HepG2 (cell line): ENCODE measurements at regions not wholly inside any gene's neighbourhood (a gene's known extent, or its start where the extent isn't known, plus 50 kb on each side); places are given as distances from the start of the nearest gene placed in this dataset.

Experiments used
- ATAC-seq: fragments of 200-7000 bp; cut with Tn5 transposase; 3 replicates; pipeline ENCODE4 v1.9.1; 2020; ENCODE audit warnings: mild to moderate bottlenecking, moderate library complexity
- BruUV-seq: library from RNA; stranded (reverse); fragments of 400-500 nt; replicated peaks from 2 replicates; lab custom pipeline; 2021; lab: Mats Ljungman, UMichigan
- CTCF ChIA-PET: fragments of 300-600 bp; formaldehyde crosslinking; extraction: SDS; loops from one replicate; lab custom pipeline; 2021; ENCODE audit warnings: low total read pairs, inconsistent platforms, low intra/inter-chr PET ratio; lab: Yijun Ruan, JAX
- POLR2A ChIA-PET: fragments of 350-600 bp; sonication (Branson Sonifier 250); formaldehyde crosslinking; loops from one replicate; lab custom pipeline; 2020; ENCODE audit warnings: antibody characterized with exemption, inconsistent platforms; lab: Yijun Ruan, JAX
- DNase-seq: peaks from one replicate; pipeline ENCODE4 v3.0.0-alpha.2; 2015; ENCODE audit warnings: low spot score
- FAIRE-seq: peaks from 3 replicates; lab custom pipeline; 2011; peaks lifted over from hg19 to GRCh38; lab: Jason Lieb, UNC
- H2AFZ ChIP-seq: one replicate; pipeline ENCODE4 v1.6.1; 2011; ENCODE audit warnings: low read length, inconsistent platforms
- H3K27ac ChIP-seq: fragments of 300-600 bp; 3 replicates; pipeline ENCODE4 v1.8.0; 2011; ENCODE audit warnings: mixed run types, mild to moderate bottlenecking, mixed read lengths, low read length, inconsistent platforms; ENCODE audit not compliant: insufficient read depth; ENCODE audit errors: extremely low read length
- H3K27me3 ChIP-seq, 2 experiments: fragments of 200-600 bp in 1 of 2; 2 replicates in 1 of 2; 3 replicates in 1 of 2; pipeline versions ENCODE4 v1.6.0 to v1.8.0; 2011; ENCODE audit warnings: low read length in 2 of 2, mild to moderate bottlenecking in 2 of 2, moderate library complexity in 2 of 2, inconsistent platforms in 1 of 2; ENCODE audit not compliant: insufficient read depth in 2 of 2, control insufficient read depth in 1 of 2
- H3K36me3 ChIP-seq, 2 experiments: fragments of 200-600 bp in 1 of 2; replicated peaks in 1 of 2; 2 replicates in 1 of 2; 3 replicates in 1 of 2; pipeline versions ENCODE4 v1.5.1 to v1.8.0; 2011; ENCODE audit warnings: low read length in 2 of 2, inconsistent platforms in 1 of 2; ENCODE audit not compliant: insufficient read depth in 2 of 2, control insufficient read depth in 1 of 2
- H3K4me1 ChIP-seq: 2 replicates; pipeline ENCODE4 v1.5.1; 2012; ENCODE audit warnings: low read length, inconsistent platforms; ENCODE audit not compliant: insufficient read depth
- H3K4me2 ChIP-seq: 2 replicates; pipeline ENCODE4 v1.6.0; 2011; ENCODE audit warnings: low read depth, low read length, inconsistent platforms
- H3K4me3 ChIP-seq, 3 experiments: fragments of 200-600 bp in 1 of 3; sonication (generic), shearing (Covaris generic) in 1 of 3; replicated peaks in 1 of 3; 2 replicates each; pipeline ENCODE4 v1.5.1; 2011 to 2016; ENCODE audit warnings: low read length in 3 of 3, inconsistent platforms in 2 of 3, low read depth in 2 of 3, mild to moderate bottlenecking in 2 of 3, control low read depth in 1 of 3, mixed read lengths in 1 of 3; ENCODE audit not compliant: insufficient read depth in 1 of 3
- H3K79me2 ChIP-seq: one replicate; pipeline ENCODE4 v1.6.1; 2011; ENCODE audit warnings: low read length, inconsistent platforms; ENCODE audit not compliant: insufficient read depth
- H3K9ac ChIP-seq: 2 replicates; pipeline ENCODE4 v1.6.0; 2011; ENCODE audit warnings: mild to moderate bottlenecking, low read depth, low read length, inconsistent platforms; ENCODE audit not compliant: insufficient read depth
- H3K9me3 ChIP-seq: 2 replicates; pipeline ENCODE4 v1.5.1; 2012; ENCODE audit warnings: mild to moderate bottlenecking, low read length
- H4K20me1 ChIP-seq: 2 replicates; pipeline ENCODE4 v1.6.0; 2011; ENCODE audit warnings: inconsistent platforms, mild to moderate bottlenecking, low read length, moderate library complexity; ENCODE audit not compliant: insufficient read depth
- ISL2 ChIP-seq: sonication (generic); formaldehyde crosslinking; IDR thresholded peaks from 2 replicates; pipeline ENCODE4 v1.5.0; 2020; ENCODE audit warnings: missing genetic modification reagents
- KDM2A ChIP-seq: sonication (generic); formaldehyde crosslinking; IDR thresholded peaks from 2 replicates; pipeline ENCODE4 v1.4.0; 2020; ENCODE audit warnings: low read depth, missing genetic modification reagents, borderline replicate concordance
- SALL1 ChIP-seq: sonication (generic); formaldehyde crosslinking; IDR thresholded peaks from 2 replicates; pipeline ENCODE4 v1.8.0; 2022; ENCODE audit warnings: mild to moderate bottlenecking, missing genetic modification reagents
- TFE3 ChIP-seq: IDR thresholded peaks from 2 replicates; pipeline ENCODE4 v1.6.1; 2016
- ZNF232 ChIP-seq: sonication (generic); formaldehyde crosslinking; IDR thresholded peaks from 2 replicates; pipeline ENCODE4 v1.4.0; 2020; ENCODE audit warnings: missing genetic modification reagents, borderline replicate concordance
- ZNF547 ChIP-seq: sonication (generic); formaldehyde crosslinking; IDR thresholded peaks from 2 replicates; pipeline ENCODE4 v1.5.1; 2020; ENCODE audit warnings: mild to moderate bottlenecking, missing genetic modification reagents
- ZNF556 ChIP-seq: sonication (generic); formaldehyde crosslinking; IDR thresholded peaks from 2 replicates; pipeline ENCODE4 v1.4.0; 2020; ENCODE audit warnings: mild to moderate bottlenecking, missing genetic modification reagents, borderline replicate concordance
- ZNF570 ChIP-seq: sonication (generic); formaldehyde crosslinking; IDR thresholded peaks from 2 replicates; pipeline ENCODE4 v1.4.0; 2020; ENCODE audit warnings: mild to moderate bottlenecking, missing genetic modification reagents, borderline replicate concordance
- ZNF639 ChIP-seq: conservative IDR thresholded peaks from 2 replicates; pipeline ENCODE4 v1.6.1; 2018; ENCODE audit warnings: missing genetic modification reagents
- WGBS: methylation state at CpG from one replicate; pipeline ENCODE4 v1.1.6; 2017; ENCODE audit warnings: low lambda C conversion rate; 5-methylcytosine and 5-hydroxymethylcytosine counted together
- in situ Hi-C: cut with HindIII; loops from 2 replicates; pipeline ENCODE4 v1.10.0; 2017; ENCODE audit warnings: low pct_unique_long_range_greater_than_20kb; ENCODE audit not compliant: extremely low pct_ligation_motif_present
- intact Hi-C: fragments of 100-400 bp; cut with micrococcal nuclease; formaldehyde crosslinking; loops from one replicate; pipeline ENCODE4 v1.10.0; 2022; ENCODE audit not compliant: unreplicated experiment
- TF ChIP-seq, protein P1 (sequence below): sonication (generic); formaldehyde crosslinking; IDR thresholded peaks from 2 replicates; pipeline ENCODE4 v1.4.0; 2020; ENCODE audit warnings: missing genetic modification reagents, borderline replicate concordance
- TF ChIP-seq, protein P2 (sequence below): sonication (generic); formaldehyde crosslinking; conservative IDR thresholded peaks from 2 replicates; pipeline ENCODE4 v1.5.0; 2020; ENCODE audit warnings: missing genetic modification reagents

- intact Hi-C loops: no loop called here
- TF ChIP-seq ISL2 (CRISPR knock-in tag): peak; percentile 17; the same call in 1 of the 2 replicates
- TF ChIP-seq KDM2A (CRISPR knock-in tag): peak; percentile 74
- no peak for TF ChIP-seq ZNF570 (CRISPR knock-in tag)
- no peak for TF ChIP-seq ZNF556 (CRISPR knock-in tag)
- no peak for TF ChIP-seq TFE3
- TF ChIP-seq, protein P1, sequence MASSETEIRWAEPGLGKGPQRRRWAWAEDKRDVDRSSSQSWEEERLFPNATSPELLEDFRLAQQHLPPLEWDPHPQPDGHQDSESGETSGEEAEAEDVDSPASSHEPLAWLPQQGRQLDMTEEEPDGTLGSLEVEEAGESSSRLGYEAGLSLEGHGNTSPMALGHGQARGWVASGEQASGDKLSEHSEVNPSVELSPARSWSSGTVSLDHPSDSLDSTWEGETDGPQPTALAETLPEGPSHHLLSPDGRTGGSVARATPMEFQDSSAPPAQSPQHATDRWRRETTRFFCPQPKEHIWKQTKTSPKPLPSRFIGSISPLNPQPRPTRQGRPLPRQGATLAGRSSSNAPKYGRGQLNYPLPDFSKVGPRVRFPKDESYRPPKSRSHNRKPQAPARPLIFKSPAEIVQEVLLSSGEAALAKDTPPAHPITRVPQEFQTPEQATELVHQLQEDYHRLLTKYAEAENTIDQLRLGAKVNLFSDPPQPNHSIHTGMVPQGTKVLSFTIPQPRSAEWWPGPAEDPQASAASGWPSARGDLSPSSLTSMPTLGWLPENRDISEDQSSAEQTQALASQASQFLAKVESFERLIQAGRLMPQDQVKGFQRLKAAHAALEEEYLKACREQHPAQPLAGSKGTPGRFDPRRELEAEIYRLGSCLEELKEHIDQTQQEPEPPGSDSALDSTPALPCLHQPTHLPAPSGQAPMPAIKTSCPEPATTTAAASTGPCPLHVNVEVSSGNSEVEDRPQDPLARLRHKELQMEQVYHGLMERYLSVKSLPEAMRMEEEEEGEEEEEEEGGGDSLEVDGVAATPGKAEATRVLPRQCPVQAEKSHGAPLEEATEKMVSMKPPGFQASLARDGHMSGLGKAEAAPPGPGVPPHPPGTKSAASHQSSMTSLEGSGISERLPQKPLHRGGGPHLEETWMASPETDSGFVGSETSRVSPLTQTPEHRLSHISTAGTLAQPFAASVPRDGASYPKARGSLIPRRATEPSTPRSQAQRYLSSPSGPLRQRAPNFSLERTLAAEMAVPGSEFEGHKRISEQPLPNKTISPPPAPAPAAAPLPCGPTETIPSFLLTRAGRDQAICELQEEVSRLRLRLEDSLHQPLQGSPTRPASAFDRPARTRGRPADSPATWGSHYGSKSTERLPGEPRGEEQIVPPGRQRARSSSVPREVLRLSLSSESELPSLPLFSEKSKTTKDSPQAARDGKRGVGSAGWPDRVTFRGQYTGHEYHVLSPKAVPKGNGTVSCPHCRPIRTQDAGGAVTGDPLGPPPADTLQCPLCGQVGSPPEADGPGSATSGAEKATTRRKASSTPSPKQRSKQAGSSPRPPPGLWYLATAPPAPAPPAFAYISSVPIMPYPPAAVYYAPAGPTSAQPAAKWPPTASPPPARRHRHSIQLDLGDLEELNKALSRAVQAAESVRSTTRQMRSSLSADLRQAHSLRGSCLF: no peak
- TF ChIP-seq ZNF232 (CRISPR knock-in tag): no peak; the same call in 1 of the 2 replicates
- no peak for TF ChIP-seq ZNF639 (CRISPR knock-in tag)
- TF ChIP-seq SALL1 (CRISPR knock-in tag): peak; percentile 36
- TF ChIP-seq, protein P2, sequence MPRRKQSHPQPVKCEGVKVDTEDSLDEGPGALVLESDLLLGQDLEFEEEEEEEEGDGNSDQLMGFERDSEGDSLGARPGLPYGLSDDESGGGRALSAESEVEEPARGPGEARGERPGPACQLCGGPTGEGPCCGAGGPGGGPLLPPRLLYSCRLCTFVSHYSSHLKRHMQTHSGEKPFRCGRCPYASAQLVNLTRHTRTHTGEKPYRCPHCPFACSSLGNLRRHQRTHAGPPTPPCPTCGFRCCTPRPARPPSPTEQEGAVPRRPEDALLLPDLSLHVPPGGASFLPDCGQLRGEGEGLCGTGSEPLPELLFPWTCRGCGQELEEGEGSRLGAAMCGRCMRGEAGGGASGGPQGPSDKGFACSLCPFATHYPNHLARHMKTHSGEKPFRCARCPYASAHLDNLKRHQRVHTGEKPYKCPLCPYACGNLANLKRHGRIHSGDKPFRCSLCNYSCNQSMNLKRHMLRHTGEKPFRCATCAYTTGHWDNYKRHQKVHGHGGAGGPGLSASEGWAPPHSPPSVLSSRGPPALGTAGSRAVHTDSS (CRISPR knock-in tag): no peak
- TF ChIP-seq ZNF547 (CRISPR knock-in tag): no peak
These were observed 358.4 kb downstream of the THBS2 start for GRCh38 chr6:168895102-168895812.

More at GRCh38 chr6:168895102-168895812, 358.4 kb downstream of the THBS2 start:
- Histone ChIP-seq H3K36me3 (no peaks in the 10 kb centered on the region), H3K4me1 (peaks cover 12% of the 10 kb centered on the region), H3K79me2 (no peaks in the 10 kb centered on the region), H3K27ac (no peak overlapping the region), H3K9ac (no peak overlapping the region), H3K9me3 (no peaks in the 10 kb centered on the region), H3K4me2 (peak overlapping the region; percentile 50), H3K27me3 (peaks cover 3 to 42% of the 10 kb centered on the region in 2 experiments), H4K20me1 (no peaks in the 10 kb centered on the region), H2AFZ (no peak overlapping the region), H3K4me3 (no peak overlapping the region)
- CTCF ChIA-PET: interaction anchor here (0.9 kb wide), 1 partner anchor 1634 kb away, joined by 4 read pairs; no protein-coding TSS in a partner anchor
- no TSS peak for BruUV-seq
- ATAC-seq: peak; percentile 89
- in situ Hi-C loops: no loop called here
- WGBS: 22% methylated on average over 17 of the region's 17 CpGs
- FAIRE-seq: peak; percentile 94
- POLR2A ChIA-PET: no interaction called here
- peak; percentile 71 for DNase-seq
